ENCODE measurements at regions not wholly inside any gene's neighbourhood (a gene's known extent, or its start where the extent isn't known, plus 50 kb on each side); places are given as distances from the start of the nearest gene placed in this dataset.
"Not testable (repeated sequence)": the region's sequence is repeated elsewhere in the genome, so short reads cannot be mapped to it uniquely, and the experiment has no call there.

- H3K4me3 ChIP-seq (replicated peaks in 1 of 2; ENCODE audit: low read depth in 2 of 2, low read length in 2 of 2) = no peak overlapping the region
- TF ChIP-seq CTCF (IDR thresholded peaks at IDR 0.05; ENCODE audit: low read depth, low read length) = no peak
- DNase-seq (ENCODE audit: low read depth in 2 of 2) = no peak
Observed at GRCh38 chr17:27950995-27951394, 57.8 kb upstream of the LYRM9 start.

GRCh38 chr17:27951872-27952271 is 58.7 kb upstream of the LYRM9 start:
- TF ChIP-seq CTCF (IDR thresholded peaks at IDR 0.05; ENCODE audit: low read depth, low read length) = no peak
- H3K4me3 ChIP-seq (replicated peaks in 1 of 2; ENCODE audit: low read depth in 2 of 2, low read length in 2 of 2) = no peak overlapping the region
- no peak for DNase-seq (ENCODE audit: low read depth in 2 of 2)

GRCh38 chr17:27952366-27952765 is 59.2 kb upstream of the LYRM9 start:
- no peak for TF ChIP-seq CTCF (IDR thresholded peaks at IDR 0.05; ENCODE audit: low read depth, low read length)
- no peak for DNase-seq (ENCODE audit: low read depth in 2 of 2)

GRCh38 chr17:27954548-27955495 is 61.7 kb upstream of the LYRM9 start:
- DNase-seq (ENCODE audit: low read depth in 2 of 2) = no peak
- TF ChIP-seq CTCF (IDR thresholded peaks at IDR 0.05; ENCODE audit: low read depth, low read length) = no peak

More at GRCh38 chr17:27952366-27952765, 59.2 kb upstream of the LYRM9 start:
- no peak overlapping the region for H3K4me3 ChIP-seq (replicated peaks in 1 of 2; ENCODE audit: low read depth in 2 of 2, low read length in 2 of 2)

GRCh38 chr17:27956601-27957445 is 63.7 kb upstream of the LYRM9 start:
- no peak for TF ChIP-seq CTCF (IDR thresholded peaks at IDR 0.05; ENCODE audit: low read depth, low read length)

More at GRCh38 chr17:27954548-27955495, 61.7 kb upstream of the LYRM9 start:
- no peak overlapping the region for H3K4me3 ChIP-seq (replicated peaks in 1 of 2; ENCODE audit: low read depth in 2 of 2, low read length in 2 of 2)

GRCh38 chr17:27957446-27957793 is 64.3 kb upstream of the LYRM9 start:
- not testable (repeated sequence) for H3K4me3 ChIP-seq (replicated peaks in 1 of 2; ENCODE audit: low read depth in 2 of 2, low read length in 2 of 2); DNase-seq (ENCODE audit: low read depth in 2 of 2)

More at GRCh38 chr17:27956601-27957445, 63.7 kb upstream of the LYRM9 start:
- H3K4me3 ChIP-seq (replicated peaks in 1 of 2; ENCODE audit: low read depth in 2 of 2, low read length in 2 of 2) = no peak overlapping the region
- peak; percentile 24 to 50 for DNase-seq (ENCODE audit: low read depth in 2 of 2)
